Stimulated activated CD4-positive, alpha-beta T cell treated with anti-CD3 and anti-CD28 coated beads, Interleukin-2, amount 100 ng/mL, for 48 hours (primary cell): ENCODE measurements at regions not wholly inside any gene's neighbourhood (a gene's known extent, or its start where the extent isn't known, plus 50 kb on each side); places are given as distances from the start of the nearest gene placed in this dataset.
"Not testable (repeated sequence)": the region's sequence is repeated elsewhere in the genome, so short reads cannot be mapped to it uniquely, and the experiment has no call there.

Source experiments
- DNase-seq, 2 donors: peaks; one replicate each; pipeline ENCODE4 v3.0.0-alpha.2; 2020

DNA sequence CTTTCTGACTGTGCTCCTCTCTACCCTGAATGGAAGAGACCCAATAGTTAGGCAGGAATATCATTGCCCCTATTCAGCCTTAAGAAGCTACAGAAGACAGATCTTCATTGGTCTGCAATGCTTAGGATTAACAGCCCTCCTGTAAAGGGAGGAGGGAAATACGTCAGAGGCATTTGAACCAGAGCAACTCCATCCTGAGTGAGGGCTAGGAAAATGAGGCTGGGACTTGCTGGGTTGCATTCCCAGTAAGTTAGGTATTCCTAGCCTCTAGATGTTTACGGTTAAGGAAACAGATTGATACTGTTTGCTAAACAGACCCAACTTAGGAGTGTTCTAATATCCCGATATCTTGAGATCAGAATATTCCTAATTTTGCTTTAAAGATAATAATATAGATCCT, 63.5 kb downstream of the PCDH18 start:
- DNase-seq, result no peak

- no peak for DNase-seq
Measured at GRCh38 chr4:137467537-137467936, 64.8 kb downstream of the PCDH18 start.

DNA sequence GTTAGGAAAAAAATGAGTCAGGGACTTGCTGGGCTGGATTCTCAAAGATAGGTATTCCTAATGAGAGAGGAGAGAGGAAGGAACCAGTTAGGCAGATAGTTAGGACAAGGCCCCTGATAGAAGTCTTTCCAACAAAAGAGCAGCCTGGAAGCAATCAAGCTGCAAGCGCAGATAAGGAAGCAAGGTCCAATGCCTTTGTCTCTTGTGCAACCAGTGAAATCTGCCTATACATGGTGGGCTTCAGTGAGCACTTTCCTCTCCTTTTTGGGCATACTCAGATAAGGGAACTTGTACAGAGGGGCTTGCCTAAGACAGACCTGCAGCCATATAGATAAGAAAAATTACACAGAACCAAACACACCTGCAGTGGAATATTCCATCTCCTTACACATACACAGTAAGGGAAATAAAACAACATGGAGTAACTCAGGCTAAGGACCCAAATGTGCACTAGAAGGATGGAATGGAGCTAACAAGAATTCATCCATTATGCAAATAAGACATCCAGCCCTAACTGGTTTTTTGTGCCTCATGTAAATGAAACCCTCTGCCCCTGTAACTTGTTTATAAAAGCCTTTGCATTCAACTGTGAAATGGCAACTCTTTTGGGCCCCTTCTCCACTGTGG, 68.8 kb downstream of the PCDH18 start:
- no peak for DNase-seq

DNA sequence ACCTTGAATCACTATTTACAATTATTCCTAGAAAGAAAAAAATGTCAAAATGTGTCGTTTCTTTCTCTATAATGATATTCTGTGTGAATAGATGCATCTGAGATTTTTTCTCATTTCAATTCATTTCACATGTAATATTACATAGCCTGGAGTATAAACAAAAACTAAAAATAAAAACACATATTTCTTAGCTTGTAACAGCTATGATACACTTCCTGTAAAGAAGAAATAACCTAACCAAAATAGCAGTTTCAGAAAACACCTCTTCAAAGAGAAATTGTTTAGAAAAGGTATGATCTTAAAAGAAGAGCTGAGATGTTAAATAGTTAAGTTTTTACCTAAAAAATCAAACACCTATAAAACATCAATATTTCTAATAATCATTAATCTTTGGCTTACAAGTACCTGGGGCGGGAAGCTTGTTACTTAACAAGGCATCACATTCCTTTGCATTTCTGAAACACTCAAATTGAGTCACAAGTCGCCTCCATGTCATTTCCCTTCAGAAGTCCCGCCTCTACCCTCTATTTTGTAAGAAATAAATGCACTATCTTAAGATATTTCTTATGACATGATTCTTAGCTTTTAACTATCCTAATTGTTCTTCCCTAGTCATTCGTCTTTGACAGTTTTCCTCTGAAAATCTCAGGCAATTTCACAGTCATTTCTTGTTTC, 76.5 kb downstream of the PCDH18 start:
- no peak for DNase-seq

- DNase-seq, result no peak
Measured at GRCh38 chr4:137454767-137455166, 77.5 kb downstream of the PCDH18 start.

DNA sequence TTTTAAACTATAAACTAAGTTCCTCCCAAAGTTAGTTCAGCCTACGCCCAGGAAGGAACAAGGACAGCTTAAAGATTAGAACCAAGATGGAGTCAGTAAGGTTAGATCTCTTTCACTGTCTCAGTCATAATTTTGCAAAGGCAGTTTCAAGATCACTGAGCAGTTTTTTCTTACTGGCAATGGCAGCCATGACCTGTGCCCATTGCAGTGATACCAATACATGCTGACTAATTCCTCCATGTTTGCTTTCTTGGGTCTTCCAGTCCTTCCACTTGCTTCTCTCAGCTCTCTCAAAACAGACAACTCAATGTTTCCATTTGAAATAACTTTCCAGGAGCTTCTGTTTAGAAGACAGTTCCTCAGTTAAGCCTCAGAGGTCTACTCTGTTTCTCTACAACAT, 79.5 kb downstream of the PCDH18 start:
- DNase-seq, result no peak

DNA sequence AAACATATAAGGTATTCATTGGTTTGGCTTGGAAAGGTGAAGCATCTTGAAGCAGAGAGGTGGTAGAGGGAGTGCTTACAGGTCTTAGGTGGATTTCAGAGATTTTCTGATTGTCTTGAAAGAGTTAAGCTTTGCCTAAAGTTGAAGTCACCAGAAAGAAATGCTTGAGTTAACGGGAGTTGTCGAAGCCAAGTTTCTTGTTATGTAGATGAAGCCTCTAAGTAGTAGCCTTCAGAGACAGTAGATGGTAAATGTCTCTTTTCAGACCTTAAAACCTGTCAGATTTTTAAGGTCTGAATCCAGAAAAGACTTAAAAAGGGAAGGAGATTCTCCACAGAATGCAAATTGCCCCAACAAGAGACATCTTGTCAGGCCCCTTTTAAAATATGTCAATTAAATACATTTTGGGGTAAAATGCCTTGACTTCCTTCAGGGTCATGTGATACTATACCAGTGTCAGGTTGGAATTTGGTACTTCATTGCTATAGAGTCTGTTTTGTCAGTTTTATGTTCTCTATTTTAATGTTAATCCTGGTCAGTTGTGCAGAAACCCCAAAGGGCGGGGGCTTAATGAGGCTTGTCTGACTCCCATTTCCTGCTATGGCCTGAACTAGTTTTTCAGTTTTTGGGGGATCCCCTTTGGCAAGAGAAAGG, 81.0 kb downstream of the PCDH18 start:
- no peak for DNase-seq

DNA sequence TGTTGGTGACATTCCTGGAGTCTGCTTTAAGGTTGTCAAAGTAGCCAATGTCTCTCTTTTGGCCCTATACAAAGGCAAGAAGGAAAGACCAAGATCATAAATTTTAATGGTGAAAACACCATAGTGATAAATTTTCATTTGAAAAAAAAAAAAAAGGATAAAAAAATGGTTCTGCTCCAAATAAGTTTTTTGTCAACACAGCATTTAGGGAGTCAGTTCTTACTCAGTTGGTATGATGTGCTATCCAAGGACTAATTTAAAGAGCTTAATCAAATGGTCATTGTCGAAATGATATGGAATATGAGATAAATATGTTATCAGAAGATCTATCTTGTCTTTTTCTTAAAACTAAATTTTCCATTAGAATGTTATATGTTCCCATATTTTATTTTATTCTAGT, 83.9 kb downstream of the PCDH18 start:
- DNase-seq, result no peak

- DNase-seq, result no peak
Measured at GRCh38 chr4:137446071-137446470, 86.2 kb downstream of the PCDH18 start.

GRCh38 chr4:137443031-137443800, 89.1 kb downstream of the PCDH18 start:
- no peak for DNase-seq

DNA sequence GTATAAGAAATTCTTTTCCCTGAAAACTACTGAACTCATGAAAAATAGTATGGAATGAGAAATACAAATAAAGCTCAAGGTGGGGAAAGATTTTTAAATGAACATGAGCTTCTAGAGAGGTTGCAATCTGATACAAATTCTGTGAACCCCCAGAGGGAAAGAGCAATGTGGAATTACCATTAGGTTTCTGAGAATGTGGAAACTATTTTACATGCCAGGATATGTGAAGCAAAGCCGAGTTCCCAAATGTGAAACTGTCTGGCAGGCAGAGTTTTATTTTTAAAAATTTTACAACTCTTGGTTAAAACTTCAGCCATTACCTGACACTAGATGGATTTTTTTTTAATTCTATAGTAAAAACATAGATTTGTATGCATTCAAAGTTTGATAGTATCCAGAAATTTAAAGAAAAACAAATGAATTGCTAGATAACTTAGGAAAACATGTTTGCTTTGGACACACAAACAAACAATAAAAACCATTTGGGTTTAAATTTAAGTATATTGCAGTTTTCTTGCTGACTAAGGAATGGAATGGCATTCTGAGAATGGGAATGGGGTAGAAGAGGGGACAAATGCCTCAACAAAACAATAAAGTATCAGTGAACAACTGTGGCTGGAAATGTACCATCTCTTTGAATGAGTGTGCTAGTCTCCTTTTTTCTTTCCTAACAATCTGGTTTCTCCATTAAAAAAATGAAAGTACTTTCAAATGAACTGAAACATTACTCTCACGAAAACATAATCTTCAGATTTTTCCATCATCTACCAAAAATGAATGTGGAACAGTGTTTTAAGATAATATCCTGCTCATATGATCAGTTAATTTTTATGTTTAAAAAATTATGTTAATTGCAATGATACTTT, 99.6 kb downstream of the PCDH18 start:
- no peak for DNase-seq

DNA sequence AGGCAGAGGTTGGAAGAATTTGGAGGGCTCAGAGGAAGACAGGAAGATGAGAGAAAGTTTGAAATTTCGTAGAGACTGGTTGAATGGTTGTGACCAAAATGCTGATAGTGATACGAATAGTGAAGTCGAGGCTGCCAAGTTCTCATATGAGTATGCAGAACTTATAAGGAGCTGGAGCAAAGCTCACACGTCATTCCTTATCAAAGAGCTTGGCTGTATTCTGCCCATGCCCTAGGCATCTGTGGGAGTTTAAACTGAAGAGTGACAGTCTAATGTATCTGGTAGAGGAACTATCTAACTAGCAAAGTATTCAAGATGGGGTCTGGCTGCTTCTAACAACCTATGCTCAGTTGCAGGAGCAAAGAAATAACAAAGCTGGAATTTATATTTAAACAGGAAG, 102.1 kb downstream of the PCDH18 start:
- DNase-seq, result no peak

GRCh38 chr4:137427411-137427810, 104.9 kb downstream of the PCDH18 start:
- no peak for DNase-seq

DNA sequence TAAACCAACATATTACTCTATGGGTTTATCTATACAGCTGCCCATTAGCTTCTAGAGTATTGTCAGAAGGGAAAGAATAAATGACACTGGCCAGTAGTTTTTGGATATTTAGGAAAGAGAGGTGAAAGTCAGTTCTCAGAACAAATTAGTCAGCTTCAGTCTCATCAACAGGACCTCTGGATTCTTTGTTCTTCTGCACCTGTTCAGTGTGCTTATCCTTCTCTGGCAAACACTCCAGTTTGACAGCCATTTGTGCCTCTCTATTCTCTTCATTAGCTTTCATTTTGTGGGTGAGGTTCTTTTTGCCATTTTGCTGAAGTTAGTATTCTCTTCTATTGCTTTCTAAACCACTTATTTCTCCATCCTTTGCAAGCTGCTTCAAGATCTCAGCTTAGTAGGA, 107.0 kb downstream of the PCDH18 start:
- no peak for DNase-seq

GRCh38 chr4:137422666-137423065, 109.6 kb downstream of the PCDH18 start:
- no peak for DNase-seq

- DNase-seq, result no peak
Measured at GRCh38 chr4:137421796-137422195, 110.5 kb downstream of the PCDH18 start.

DNA sequence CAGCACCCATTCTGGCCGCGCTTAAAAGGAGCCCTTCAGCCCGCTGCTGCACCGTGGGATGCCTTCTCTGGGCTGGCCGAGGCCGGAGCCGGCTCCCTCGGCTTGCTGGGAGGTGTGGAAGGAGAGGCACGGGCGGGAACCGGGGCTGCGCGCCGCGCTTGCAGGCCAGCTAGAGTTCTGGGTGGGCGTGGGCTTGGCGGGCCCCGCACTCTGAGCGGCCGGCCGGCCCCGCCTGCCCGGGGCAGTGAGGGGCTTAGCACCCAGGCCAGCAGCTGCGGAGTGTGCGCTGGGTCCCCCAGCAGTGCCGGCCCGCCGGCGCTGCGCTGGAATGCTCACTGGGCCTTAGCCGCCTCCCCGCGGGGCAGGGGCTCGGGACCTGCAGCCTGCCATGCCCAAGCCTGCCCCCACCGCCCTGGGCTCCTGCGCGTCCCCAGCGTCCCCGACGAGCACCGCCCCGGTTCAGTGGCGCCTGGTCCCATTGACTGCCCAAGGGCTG, 111.3 kb downstream of the PCDH18 start:
- no peak for DNase-seq

GRCh38 chr4:137417676-137418075, 114.6 kb downstream of the PCDH18 start:
- no peak for DNase-seq

GRCh38 chr4:137414802-137415201, 117.5 kb downstream of the PCDH18 start:
- DNase-seq, result no peak

DNA sequence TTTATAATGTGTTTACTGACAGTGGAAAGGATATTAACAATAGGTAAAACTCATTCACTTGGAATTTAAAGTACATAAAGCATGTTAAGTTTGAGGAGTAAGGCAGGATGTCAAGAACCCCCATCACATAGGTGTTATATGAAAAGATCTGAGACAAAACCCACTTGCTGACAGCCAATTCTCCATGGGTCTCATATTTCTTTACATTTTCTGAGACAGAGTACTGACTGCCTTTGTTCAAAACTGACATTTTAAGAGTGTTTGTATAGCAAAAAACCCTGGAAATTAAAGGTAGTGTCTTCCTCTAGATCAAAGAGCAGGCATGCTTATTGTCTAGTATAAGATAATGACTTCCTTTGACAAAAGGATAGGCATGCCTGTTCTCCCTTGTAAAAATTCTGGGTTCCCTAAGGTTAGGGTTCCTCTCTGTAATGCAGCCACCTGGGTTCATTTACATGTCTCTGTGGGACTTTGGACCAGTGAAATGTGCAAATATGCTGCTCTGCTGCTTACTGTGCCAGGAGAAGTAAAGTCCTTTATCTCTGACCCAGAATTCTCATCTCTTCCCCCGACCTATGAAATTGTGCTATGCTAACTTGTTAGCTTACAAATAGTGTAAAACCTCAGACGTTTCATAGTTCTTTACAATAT, 123.6 kb downstream of the PCDH18 start:
- no peak for DNase-seq

GRCh38 chr4:137405833-137406232, 126.5 kb downstream of the PCDH18 start:
- not testable (repeated sequence) for DNase-seq

DNA sequence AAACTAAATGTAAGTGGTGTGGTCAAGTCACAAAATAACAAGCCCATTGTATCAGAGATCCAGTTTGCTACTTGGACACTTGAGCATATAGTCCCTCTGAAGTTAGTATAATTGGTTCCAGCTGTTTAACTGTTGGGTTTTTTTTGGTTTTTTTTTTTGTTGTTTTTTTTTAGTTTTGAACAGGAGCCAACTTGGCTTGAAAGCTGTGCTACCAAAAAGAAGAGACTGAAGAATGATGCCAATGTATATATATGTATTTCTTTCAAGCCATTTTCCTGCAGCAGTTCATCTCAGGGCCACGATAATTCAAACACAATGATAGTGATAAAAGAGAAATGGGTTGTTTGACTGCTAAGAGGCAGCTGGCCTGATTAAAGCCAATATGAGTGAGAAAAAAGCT, 138.3 kb downstream of the PCDH18 start:
- DNase-seq, result no peak
